HepG2 (cell line): ENCODE measurements at regions not wholly inside any gene's neighbourhood (a gene's known extent, or its start where the extent isn't known, plus 50 kb on each side); places are given as distances from the start of the nearest gene placed in this dataset.

Experiments used
- CREM ChIP-seq, 2 experiments: sonication (generic) in 1 of 2; formaldehyde crosslinking in 1 of 2; IDR thresholded peaks; 2 replicates each; pipeline versions ENCODE4 v1.4.0 to v1.6.1; 2016 to 2020; ENCODE audit warnings: antibody characterized with exemption in 1 of 2, mild to moderate bottlenecking in 1 of 2, missing genetic modification reagents in 1 of 2
- GABPA ChIP-seq, 2 experiments: IDR thresholded peaks; 2 replicates each; pipeline ENCODE4 v1.6.1; 2011 to 2016; ENCODE audit warnings: low read depth in 2 of 2, low read length in 1 of 2, missing biosample characterization in 1 of 2, missing genetic modification characterization in 1 of 2
- MAX ChIP-seq: IDR thresholded peaks from 2 replicates; pipeline ENCODE4 v1.6.1; 2012; ENCODE audit warnings: inconsistent platforms
- POLR2A ChIP-seq, 2 experiments: IDR thresholded peaks; 2 replicates each; pipeline ENCODE4 v1.6.1; 2011; ENCODE audit warnings: low read depth in 2 of 2, low read length in 2 of 2, mild to moderate bottlenecking in 1 of 2, moderate library complexity in 1 of 2; ENCODE audit not compliant: insufficient read depth in 1 of 2
- POLR2AphosphoS5 ChIP-seq: IDR thresholded peaks from 2 replicates; pipeline ENCODE4 v1.6.1; 2012; ENCODE audit warnings: low read depth, low read length
- RAD21 ChIP-seq: fragments of 450-650 bp; formaldehyde crosslinking; IDR thresholded peaks from 2 replicates; pipeline ENCODE4 v1.5.0; 2020; ENCODE audit warnings: mild to moderate bottlenecking
- YY1 ChIP-seq: IDR thresholded peaks from 2 replicates; pipeline ENCODE4 v1.6.1; 2011; ENCODE audit warnings: low read length, low read depth, moderate library complexity, mild to moderate bottlenecking; ENCODE audit not compliant: insufficient read depth, insufficient replicate concordance

GRCh38 chr15:93459396-93459795 lies 370.4 kb upstream of the RGMA start:
- TF ChIP-seq YY1 (no peak), GABPA (IDR thresholded peaks at IDR 0.05; ENCODE audit: low read depth, low read length) (no peak), GABPA (CRISPR knock-in tag; IDR thresholded peaks at IDR 0.05; ENCODE audit: low read depth) (no peak), POLR2AphosphoS5 (no peak), POLR2A (IDR thresholded peaks at IDR 0.05; ENCODE audit: insufficient read depth in 1 of 2, low read depth in 2 of 2, low read length in 2 of 2) (no peak), RAD21 (no peak), CREM (IDR thresholded peaks at IDR 0.05) (no peak), CREM (CRISPR knock-in tag; IDR thresholded peaks at IDR 0.05) (no peak), MAX (no peak)
